WERI-Rb-1 (cell line): ENCODE measurements at regions not wholly inside any gene's neighbourhood (a gene's known extent, or its start where the extent isn't known, plus 50 kb on each side); places are given as distances from the start of the nearest gene placed in this dataset.

Source experiments
- DNase-seq: peaks from one replicate; pipeline ENCODE4 v3.0.0-alpha.2; 2020
- H3K27ac ChIP-seq: fragments of 250-450 bp; sonication (Bioruptor Pico); 2 replicates; pipeline ENCODE4 v1.5.1; 2020; ENCODE audit warnings: mild to moderate bottlenecking, moderate library complexity
- H3K27me3 ChIP-seq: fragments of 250-450 bp; sonication (Bioruptor Pico); 2 replicates; pipeline ENCODE4 v1.5.1; 2021; ENCODE audit warnings: mild to moderate bottlenecking, low read depth, moderate library complexity; ENCODE audit not compliant: insufficient read depth, severe bottlenecking
- H3K36me3 ChIP-seq: fragments of 250-450 bp; sonication (Bioruptor Pico); 2 replicates; pipeline ENCODE4 v1.5.1; 2020; ENCODE audit warnings: mild to moderate bottlenecking, moderate library complexity
- H3K4me3 ChIP-seq: 2 replicates; pipeline ENCODE4 v1.5.1; 2011; ENCODE audit warnings: low read depth, mild to moderate bottlenecking, control low read depth, low read length
- H3K9me3 ChIP-seq: fragments of 250-450 bp; sonication (Bioruptor Pico); 2 replicates; pipeline ENCODE4 v1.5.1; 2021; ENCODE audit warnings: mild to moderate bottlenecking, moderate library complexity; ENCODE audit not compliant: severe bottlenecking
- CTCF ChIP-seq: IDR thresholded peaks from 2 replicates; pipeline ENCODE4 v1.5.1; 2011; ENCODE audit warnings: low read depth, mild to moderate bottlenecking, control low read depth, inconsistent platforms, low read length

DNA sequence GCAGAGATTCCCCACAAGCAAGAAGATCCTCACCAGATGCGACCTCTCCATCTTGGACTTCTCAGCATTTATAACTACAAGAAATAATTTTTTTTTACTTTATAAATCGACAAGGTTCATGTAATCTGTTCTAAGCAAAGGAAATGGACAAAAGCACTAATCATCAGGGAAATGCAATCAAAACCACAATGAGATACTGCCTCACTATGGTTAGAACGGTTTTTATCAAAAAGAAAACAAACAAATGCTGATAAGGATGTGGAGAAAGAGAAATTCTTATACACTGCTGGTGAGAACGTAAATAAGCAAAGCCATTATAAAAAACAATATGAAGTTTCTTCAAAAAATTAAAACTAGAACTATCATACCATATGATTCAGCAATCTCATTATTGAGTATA, 1382.6 kb downstream of the ARAP2 start:
- no peak for TF ChIP-seq CTCF

DNA sequence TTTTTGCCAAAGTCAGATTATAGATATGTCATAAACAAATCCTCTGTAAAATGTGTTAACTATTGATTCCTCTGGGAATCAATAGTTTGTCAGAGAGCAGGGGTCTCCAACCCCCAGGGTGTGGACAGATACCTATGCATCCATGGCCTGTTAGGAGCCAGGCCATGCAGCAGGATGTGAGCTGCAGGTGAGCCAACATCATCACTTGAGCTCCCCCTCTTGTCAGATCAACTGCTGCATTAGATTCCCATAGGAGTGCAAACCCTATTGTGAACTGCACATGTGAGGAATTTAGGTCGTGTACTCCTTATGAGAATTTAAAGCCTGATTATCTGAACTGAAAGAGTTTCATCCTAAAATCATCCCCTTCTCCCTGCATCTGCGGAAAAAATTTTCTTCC, 1365.4 kb downstream of the ARAP2 start:
- no peak overlapping the region for H3K4me3 ChIP-seq
- no peak for DNase-seq
- no peaks in the 10 kb centered on the region for H3K9me3 ChIP-seq
- H3K27ac ChIP-seq = no peak overlapping the region
- H3K36me3 ChIP-seq = no peaks in the 10 kb centered on the region
- no peaks in the 10 kb centered on the region for H3K27me3 ChIP-seq
- peak; percentile 9; the same call in 1 of the 2 replicates for TF ChIP-seq CTCF

More for the DNA sequence above, 1382.6 kb downstream of the ARAP2 start:
- Histone ChIP-seq H3K36me3 (no peaks in the 10 kb centered on the region), H3K27ac (no peak overlapping the region), H3K27me3 (no peaks in the 10 kb centered on the region), H3K4me3 (no peak overlapping the region), H3K9me3 (no peaks in the 10 kb centered on the region)
- no peak for DNase-seq

DNA sequence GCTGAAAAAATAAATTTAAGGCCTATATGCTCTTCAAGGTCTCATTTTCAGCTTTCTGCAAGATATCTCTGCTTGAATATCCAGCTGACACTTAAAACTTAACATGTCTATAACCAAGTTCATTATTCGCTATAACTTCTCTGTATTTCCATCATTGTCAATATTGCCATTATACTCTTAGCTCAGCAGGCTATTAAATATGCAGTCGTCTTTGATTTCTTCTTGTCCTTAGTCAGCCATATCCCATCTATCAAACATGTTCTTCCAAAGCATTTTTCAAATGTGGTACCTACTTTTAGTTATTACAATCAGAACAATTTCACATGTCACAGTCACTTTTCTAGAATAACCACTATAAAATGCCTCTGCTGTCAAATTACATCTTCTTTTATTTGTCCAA, 1364.1 kb downstream of the ARAP2 start:
- H3K27me3 ChIP-seq = no peaks in the 10 kb centered on the region
- H3K36me3 ChIP-seq = no peaks in the 10 kb centered on the region
- TF ChIP-seq CTCF = no peak
- H3K4me3 ChIP-seq = no peak overlapping the region
- no peak for DNase-seq
- H3K27ac ChIP-seq = no peak overlapping the region
- no peaks in the 10 kb centered on the region for H3K9me3 ChIP-seq

DNA sequence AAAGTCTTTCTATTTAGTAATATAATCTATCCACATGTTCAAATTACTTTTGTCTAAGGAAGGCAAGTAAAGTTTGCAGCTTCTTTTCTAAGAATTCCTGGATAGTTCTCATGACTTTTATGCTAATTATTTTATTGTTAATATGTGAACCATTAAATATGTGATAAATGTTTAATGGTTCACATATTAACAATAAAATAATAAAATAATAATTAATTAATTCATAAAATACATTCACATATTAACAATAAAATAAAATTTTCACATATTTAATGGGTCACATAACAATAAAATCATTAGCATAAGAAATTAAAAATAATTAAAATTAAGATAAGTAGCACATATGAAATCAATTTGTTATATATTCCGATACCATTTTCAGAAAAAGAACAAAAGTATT, 1352.4 kb downstream of the ARAP2 start:
- Histone ChIP-seq H3K27ac (no peak overlapping the region), H3K27me3 (no peaks in the 10 kb centered on the region), H3K9me3 (no peaks in the 10 kb centered on the region), H3K36me3 (no peaks in the 10 kb centered on the region), H3K4me3 (no peak overlapping the region)
- TF ChIP-seq CTCF = no peak
- no peak for DNase-seq

GRCh38 chr4:34893382-34893781, 1350.9 kb downstream of the ARAP2 start:
- no peak for TF ChIP-seq CTCF
- no peak overlapping the region for H3K27ac ChIP-seq
- H3K27me3 ChIP-seq = no peaks in the 10 kb centered on the region
- no peak for DNase-seq
- no peaks in the 10 kb centered on the region for H3K36me3 ChIP-seq
- no peaks in the 10 kb centered on the region for H3K9me3 ChIP-seq
- H3K4me3 ChIP-seq = no peak overlapping the region

DNA sequence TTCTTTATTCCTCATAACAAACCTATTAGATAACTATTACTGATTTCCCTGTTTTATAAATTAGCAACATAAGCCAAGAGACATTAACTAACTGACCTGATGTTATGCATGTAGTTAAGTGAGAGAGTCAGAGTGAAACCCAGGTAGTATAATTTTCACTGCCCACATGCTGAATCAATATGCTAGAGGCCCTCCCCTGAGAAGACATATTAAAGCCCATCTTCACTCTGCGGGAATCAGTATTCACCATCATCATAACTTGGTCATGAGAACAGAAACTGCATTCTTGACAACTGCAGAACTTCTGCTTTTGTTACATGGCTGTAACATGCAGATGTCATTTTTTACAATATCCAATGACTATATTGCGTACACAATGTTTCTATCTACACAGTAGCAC, 1324.3 kb downstream of the ARAP2 start:
- H3K27ac ChIP-seq = no peak overlapping the region
- no peaks in the 10 kb centered on the region for H3K36me3 ChIP-seq
- DNase-seq = no peak
- no peak for TF ChIP-seq CTCF
- H3K27me3 ChIP-seq = no peaks in the 10 kb centered on the region
- no peaks in the 10 kb centered on the region for H3K9me3 ChIP-seq
- H3K4me3 ChIP-seq = no peak overlapping the region
